HG02981 (cell line): ENCODE measurements at regions not wholly inside any gene's neighbourhood (a gene's known extent, or its start where the extent isn't known, plus 50 kb on each side); places are given as distances from the start of the nearest gene placed in this dataset.
"Not testable (repeated sequence)": the region's sequence is repeated elsewhere in the genome, so short reads cannot be mapped to it uniquely, and the experiment has no call there.

Experiments used
- ATAC-seq: cut with Tn5 transposase; IDR thresholded peaks from one replicate; pipeline ENCODE4 v1.9.1; 2021; ENCODE audit warnings: mild to moderate bottlenecking, moderate library complexity; ENCODE audit not compliant: unreplicated experiment

- not testable (repeated sequence) for ATAC-seq
Measured at GRCh38 chr2:76697439-76697838, 824.7 kb downstream of the LRRTM4 start.

- ATAC-seq = no peak
Measured at GRCh38 chr2:76692908-76693307, 829.3 kb downstream of the LRRTM4 start.

- ATAC-seq = no peak
Measured at GRCh38 chr2:76688732-76689131, 833.4 kb downstream of the LRRTM4 start.

- ATAC-seq = no peak
Measured at GRCh38 chr2:76687923-76688322, 834.3 kb downstream of the LRRTM4 start.

- no peak for ATAC-seq
Measured at GRCh38 chr2:76684756-76685155, 837.4 kb downstream of the LRRTM4 start.

GRCh38 chr2:76679025-76679396 lies 843.2 kb downstream of the LRRTM4 start:
- no peak for ATAC-seq

GRCh38 chr2:76678383-76679024 lies 843.7 kb downstream of the LRRTM4 start:
- no peak for ATAC-seq

- ATAC-seq = no peak
Measured at GRCh38 chr2:76675212-76675611, 847.0 kb downstream of the LRRTM4 start.

- ATAC-seq = no peak
Measured at GRCh38 chr2:76672798-76673197, 849.4 kb downstream of the LRRTM4 start.

GRCh38 chr2:76669966-76670465 lies 852.2 kb downstream of the LRRTM4 start:
- ATAC-seq = no peak

- no peak for ATAC-seq
Measured at GRCh38 chr2:76668279-76668678, 853.9 kb downstream of the LRRTM4 start.

- ATAC-seq = no peak
Measured at GRCh38 chr2:76667821-76668271, 854.3 kb downstream of the LRRTM4 start.

GRCh38 chr2:76642129-76642528 lies 880.0 kb downstream of the LRRTM4 start:
- ATAC-seq = no peak

- ATAC-seq = no peak
Measured at GRCh38 chr2:76641506-76641905, 880.7 kb downstream of the LRRTM4 start.

- no peak for ATAC-seq
Measured at GRCh38 chr2:76640905-76641304, 881.3 kb downstream of the LRRTM4 start.

- ATAC-seq = no peak
Measured at GRCh38 chr2:76639171-76639680, 883.0 kb downstream of the LRRTM4 start.

- ATAC-seq = no peak
Measured at GRCh38 chr2:76633276-76633921, 888.8 kb downstream of the LRRTM4 start.

GRCh38 chr2:76625101-76625500 lies 897.1 kb downstream of the LRRTM4 start:
- ATAC-seq = no peak

- ATAC-seq = no peak
Measured at GRCh38 chr2:76613330-76613729, 902.6 kb upstream of the GCFC2 start.

GRCh38 chr2:76612764-76613163 lies 902.0 kb upstream of the GCFC2 start:
- ATAC-seq = no peak

- no peak for ATAC-seq
Measured at GRCh38 chr2:76610451-76610850, 899.7 kb upstream of the GCFC2 start.

- ATAC-seq = peak; percentile 98
Measured at GRCh38 chr2:76599732-76600368, 889.1 kb upstream of the GCFC2 start.
